Urinary bladder (tissue), 3 donors: ENCODE measurements at regions not wholly inside any gene's neighbourhood (a gene's known extent, or its start where the extent isn't known, plus 50 kb on each side); places are given as distances from the start of the nearest gene placed in this dataset.

ENCODE experiments used
- DNase-seq: peaks from one replicate; pipeline ENCODE4 v3.0.0-alpha.2; 2015; ENCODE audit errors: extremely low spot score
- H3K27ac ChIP-seq: one replicate; pipeline ENCODE4 v1.5.1; 2013; ENCODE audit warnings: low read depth, mild to moderate bottlenecking, moderate library complexity
- H3K36me3 ChIP-seq: one replicate; pipeline ENCODE4 v1.6.1; 2013; ENCODE audit warnings: mild to moderate bottlenecking, moderate library complexity; ENCODE audit not compliant: insufficient read depth
- H3K4me1 ChIP-seq: one replicate; pipeline ENCODE4 v1.6.1; 2013; ENCODE audit warnings: mild to moderate bottlenecking, moderate library complexity; ENCODE audit not compliant: insufficient read depth
- H3K4me3 ChIP-seq: one replicate; pipeline ENCODE4 v1.5.1; 2013; ENCODE audit warnings: low read depth, low read length
- WGBS: extraction: QIAGEN DNeasy Blood & Tissue Kit; methylation state at CpG from one replicate; pipeline ENCODE4 v1.1.7; 2013; 5-methylcytosine and 5-hydroxymethylcytosine counted together
- donor health status: healthy with polysubstance abuse.
- donor health status: healthy.

DNA sequence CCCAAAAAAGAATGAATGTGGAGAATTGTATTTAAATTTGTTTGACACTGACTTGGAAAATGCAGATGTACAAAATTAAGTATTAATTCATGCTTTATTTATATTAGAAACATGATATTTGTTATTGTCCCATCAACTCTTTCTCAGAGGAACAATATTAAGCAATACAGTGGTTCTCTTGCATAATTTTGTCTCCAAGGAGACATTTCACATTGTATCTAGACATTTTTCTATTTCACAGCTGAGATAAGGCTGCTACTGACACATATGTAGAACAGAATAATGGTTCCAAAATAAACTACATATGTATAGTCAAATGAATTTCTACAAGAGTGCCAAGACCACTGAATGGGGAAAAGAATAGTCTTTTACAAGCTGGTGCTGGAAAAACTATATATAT lies 427.9 kb upstream of the SPANXN1 start:
- no peaks in the 10 kb centered on the region for H3K36me3 ChIP-seq
- H3K4me1 ChIP-seq, result no peaks in the 10 kb centered on the region
- no peak overlapping the region for H3K4me3 ChIP-seq
- no peak for DNase-seq
- no peak overlapping the region for H3K27ac ChIP-seq

DNA sequence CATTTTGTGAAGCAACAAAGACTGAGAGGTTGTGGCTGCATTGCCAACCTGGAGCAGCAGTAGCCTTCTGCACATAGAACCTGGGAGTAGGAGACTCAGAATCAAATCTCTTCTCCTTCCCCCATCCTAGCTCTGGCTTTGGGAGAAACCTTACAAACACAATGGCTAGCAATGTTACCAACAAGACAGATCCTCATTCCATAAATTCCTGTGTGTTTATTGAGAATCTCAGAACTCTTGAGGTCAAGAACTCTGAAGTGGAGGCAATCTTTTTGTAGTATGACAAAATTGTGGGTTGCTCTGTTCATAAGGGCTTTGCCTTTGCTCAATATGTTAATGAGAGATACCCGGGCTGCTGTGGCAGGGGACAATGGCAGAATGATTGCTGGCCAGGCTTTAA lies 406.7 kb upstream of the SPANXN1 start:
- WGBS, result 55% methylated on average over 1 of the region's 1 CpG
- no peak for DNase-seq
- no peaks in the 10 kb centered on the region for H3K4me1 ChIP-seq
- no peak overlapping the region for H3K27ac ChIP-seq
- no peak overlapping the region for H3K4me3 ChIP-seq
- no peaks in the 10 kb centered on the region for H3K36me3 ChIP-seq

DNA sequence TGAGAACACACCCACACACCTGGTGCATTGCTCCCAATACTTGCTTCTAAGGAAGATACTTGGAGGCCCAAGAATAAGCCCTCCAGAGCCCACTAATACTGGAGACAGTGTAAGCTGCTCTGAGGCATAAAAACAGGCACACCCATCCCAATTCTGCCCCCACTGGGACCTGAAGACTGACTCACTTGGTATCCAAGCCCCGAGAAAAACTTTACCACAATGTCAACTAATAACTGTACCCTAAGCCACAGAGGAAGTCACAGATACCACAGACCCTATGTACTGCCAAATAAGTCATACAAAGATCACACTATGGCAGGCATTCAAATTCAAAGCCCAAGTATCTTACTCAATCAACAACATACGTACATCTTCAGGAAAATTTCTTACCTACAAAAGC lies 398.2 kb upstream of the SPANXN1 start:
- DNase-seq, result no peak
- Histone ChIP-seq H3K4me1 (no peaks in the 10 kb centered on the region), H3K4me3 (no peak overlapping the region), H3K36me3 (no peaks in the 10 kb centered on the region), H3K27ac (no peak overlapping the region)
- WGBS, result 75% methylated on average over 2 of the region's 2 CpGs

DNA sequence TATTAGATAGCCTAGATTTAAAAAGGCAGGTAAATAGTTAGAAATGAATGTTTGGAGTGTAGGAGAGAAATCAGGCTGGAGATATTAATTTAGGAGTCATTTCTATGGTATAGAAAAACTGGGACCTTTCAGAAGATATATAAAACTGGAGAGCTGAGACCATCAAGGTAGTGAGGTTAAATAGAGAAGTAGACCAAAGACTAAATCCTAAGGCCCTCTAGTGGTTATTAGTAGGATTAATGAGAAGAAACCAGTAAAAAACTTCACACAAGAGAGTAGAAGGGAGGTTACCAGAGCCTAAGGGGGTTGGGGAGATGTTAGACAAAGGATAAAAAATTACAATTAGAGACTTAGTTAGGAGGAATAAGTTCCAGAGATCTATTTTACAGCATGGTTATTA lies 351.0 kb upstream of the SPANXN1 start:
- H3K27ac ChIP-seq, result no peak overlapping the region
- H3K4me1 ChIP-seq, result no peaks in the 10 kb centered on the region
- DNase-seq, result no peak

DNA sequence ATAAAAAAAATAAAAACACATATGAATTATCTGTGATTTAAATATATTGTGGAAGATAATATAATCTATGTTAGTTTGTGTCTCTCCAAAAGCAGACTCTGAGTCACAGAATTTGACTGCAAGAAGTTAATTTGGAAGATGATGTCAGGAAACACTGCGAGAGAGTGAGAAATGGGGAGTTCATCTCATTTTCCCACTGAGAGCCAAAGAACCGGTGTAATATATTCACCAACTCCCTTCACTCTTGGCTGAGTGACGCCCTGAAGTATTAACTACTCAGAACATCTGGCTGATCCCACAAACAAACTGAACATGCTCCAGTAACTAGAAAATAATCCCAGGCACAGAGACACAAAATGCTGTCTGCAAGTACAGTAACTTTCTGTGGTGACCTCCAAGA lies 345.8 kb upstream of the SPANXN1 start:
- no peaks in the 10 kb centered on the region for H3K36me3 ChIP-seq
- H3K4me3 ChIP-seq, result no peak overlapping the region
- no peaks in the 10 kb centered on the region for H3K4me1 ChIP-seq
- 77% methylated on average over 3 of the region's 3 CpGs for WGBS
- DNase-seq, result no peak
- H3K27ac ChIP-seq, result no peak overlapping the region

More for the DNA sequence above, 351.0 kb upstream of the SPANXN1 start:
- H3K4me3 ChIP-seq, result no peak overlapping the region
- no peaks in the 10 kb centered on the region for H3K36me3 ChIP-seq

DNA sequence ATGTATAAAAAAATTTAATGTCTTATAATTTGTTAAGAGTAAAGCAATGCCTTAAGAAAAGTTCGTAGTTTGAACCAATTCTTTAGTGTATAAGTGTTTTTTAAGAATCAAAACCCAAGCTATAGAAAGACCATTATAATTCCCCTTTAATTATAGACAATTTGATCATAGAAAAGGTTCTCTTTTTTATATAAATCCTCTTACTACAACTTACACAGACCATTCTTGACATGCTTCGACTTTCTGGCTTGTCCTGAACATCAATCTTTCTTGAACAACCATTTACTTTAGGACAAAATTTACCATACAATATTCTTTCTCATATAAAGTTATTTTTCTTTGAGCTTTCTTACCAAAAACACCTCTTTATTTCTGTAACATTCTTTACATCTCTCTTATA lies 330.5 kb upstream of the SPANXN1 start:
- no peak for DNase-seq
- WGBS, result 45% methylated on average over 2 of the region's 2 CpGs
- no peaks in the 10 kb centered on the region for H3K4me1 ChIP-seq
- H3K4me3 ChIP-seq, result no peak overlapping the region
- no peak overlapping the region for H3K27ac ChIP-seq
- no peaks in the 10 kb centered on the region for H3K36me3 ChIP-seq

DNA sequence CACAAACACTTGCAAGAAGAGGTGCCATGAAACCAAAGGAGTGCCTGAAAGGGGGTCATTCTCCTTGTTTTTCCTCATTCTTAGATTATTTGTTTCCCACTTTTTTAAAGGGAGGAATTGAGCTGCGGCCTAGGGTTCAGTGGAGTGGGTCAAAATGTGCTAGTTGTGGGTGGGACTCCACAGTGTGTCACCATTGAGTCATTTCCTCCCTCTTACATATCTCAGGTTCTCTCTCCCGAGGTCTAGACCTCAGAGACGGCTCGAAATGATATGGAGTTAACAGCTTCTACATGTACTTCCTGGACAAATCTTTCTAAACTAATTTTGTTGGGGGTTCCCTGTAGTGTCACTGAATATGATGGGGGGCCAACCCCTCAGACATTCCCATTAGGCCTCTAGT lies 328.4 kb upstream of the SPANXN1 start:
- H3K36me3 ChIP-seq, result no peaks in the 10 kb centered on the region
- no peak overlapping the region for H3K27ac ChIP-seq
- DNase-seq, result no peak
- WGBS, result 81% methylated on average over 4 of the region's 4 CpGs
- no peak overlapping the region for H3K4me3 ChIP-seq
- H3K4me1 ChIP-seq, result no peaks in the 10 kb centered on the region

DNA sequence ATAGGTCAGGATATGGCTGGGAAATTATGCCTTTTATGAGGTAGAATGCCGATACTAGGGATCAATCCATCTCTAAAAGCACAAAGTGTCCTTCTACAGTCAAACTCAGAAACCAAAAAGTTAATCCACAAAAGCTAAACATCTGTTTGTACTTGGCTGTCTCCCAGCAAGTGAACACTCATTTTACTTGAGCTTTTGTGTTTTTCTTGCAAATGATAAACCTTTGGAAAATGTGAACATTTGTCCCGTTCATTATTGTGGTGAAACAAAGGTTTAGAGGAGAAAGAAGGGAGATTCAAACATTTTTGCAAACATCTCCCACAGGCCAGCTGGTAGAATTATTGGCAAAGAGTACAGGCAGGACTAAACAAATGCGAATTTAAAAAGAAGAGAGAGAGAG lies 300.6 kb upstream of the SPANXN1 start:
- Histone ChIP-seq H3K4me3 (no peak overlapping the region), H3K27ac (no peak overlapping the region), H3K36me3 (no peaks in the 10 kb centered on the region), H3K4me1 (no peaks in the 10 kb centered on the region)
- WGBS, result 22% methylated on average over 3 of the region's 3 CpGs
- DNase-seq, result no peak
